ENCODE measurements at regions not wholly inside any gene's neighbourhood (a gene's known extent, or its start where the extent isn't known, plus 50 kb on each side); places are given as distances from the start of the nearest gene placed in this dataset.

DNA sequence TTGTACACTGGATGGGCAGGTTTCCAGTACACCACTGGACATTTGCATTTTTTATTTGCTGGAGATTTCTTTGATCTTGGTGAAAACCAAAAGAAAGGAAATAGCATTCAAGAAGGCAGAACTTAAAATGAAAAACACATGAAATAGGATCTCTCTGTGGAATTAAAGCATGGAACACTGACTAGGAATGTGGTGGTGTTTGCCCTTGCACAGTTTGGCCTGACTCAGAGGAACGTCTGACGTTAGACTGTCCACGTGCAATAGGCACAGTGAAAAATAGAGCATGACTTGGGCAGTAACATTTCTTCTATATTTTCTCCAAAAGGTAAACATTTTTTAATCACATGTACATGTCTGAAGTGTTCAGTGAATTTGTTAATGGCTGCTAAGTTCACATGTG is 474.1 kb upstream of the PRICKLE1 start:
- TF ChIP-seq, protein P1, sequence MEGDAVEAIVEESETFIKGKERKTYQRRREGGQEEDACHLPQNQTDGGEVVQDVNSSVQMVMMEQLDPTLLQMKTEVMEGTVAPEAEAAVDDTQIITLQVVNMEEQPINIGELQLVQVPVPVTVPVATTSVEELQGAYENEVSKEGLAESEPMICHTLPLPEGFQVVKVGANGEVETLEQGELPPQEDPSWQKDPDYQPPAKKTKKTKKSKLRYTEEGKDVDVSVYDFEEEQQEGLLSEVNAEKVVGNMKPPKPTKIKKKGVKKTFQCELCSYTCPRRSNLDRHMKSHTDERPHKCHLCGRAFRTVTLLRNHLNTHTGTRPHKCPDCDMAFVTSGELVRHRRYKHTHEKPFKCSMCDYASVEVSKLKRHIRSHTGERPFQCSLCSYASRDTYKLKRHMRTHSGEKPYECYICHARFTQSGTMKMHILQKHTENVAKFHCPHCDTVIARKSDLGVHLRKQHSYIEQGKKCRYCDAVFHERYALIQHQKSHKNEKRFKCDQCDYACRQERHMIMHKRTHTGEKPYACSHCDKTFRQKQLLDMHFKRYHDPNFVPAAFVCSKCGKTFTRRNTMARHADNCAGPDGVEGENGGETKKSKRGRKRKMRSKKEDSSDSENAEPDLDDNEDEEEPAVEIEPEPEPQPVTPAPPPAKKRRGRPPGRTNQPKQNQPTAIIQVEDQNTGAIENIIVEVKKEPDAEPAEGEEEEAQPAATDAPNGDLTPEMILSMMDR (IDR thresholded peaks at IDR 0.05): no peak
- TF ChIP-seq POLR2A (IDR thresholded peaks at IDR 0.05): no peak

Measured in tibial nerve (tissue), 3 donors.